CD4-positive, alpha-beta T cell (primary cell): ENCODE measurements at regions not wholly inside any gene's neighbourhood (a gene's known extent, or its start where the extent isn't known, plus 50 kb on each side); places are given as distances from the start of the nearest gene placed in this dataset.

Source experiments
- ATAC-seq: fragments of 200-7000 bp; cut with Tn5 transposase; one replicate; pipeline ENCODE4 v1.10.0; 2022; ENCODE audit warnings: mild to moderate bottlenecking; ENCODE audit not compliant: poor library complexity
- CTCF ChIA-PET: fragments of 350-600 bp; sonication (Branson Sonifier 250); formaldehyde crosslinking; loops from one replicate; lab custom pipeline; 2021; ENCODE audit warnings: antibody characterized with exemption, inconsistent platforms; lab: Charles Lee
- POLR2A ChIA-PET: fragments of 350-600 bp; sonication (Branson Sonifier 250); formaldehyde crosslinking; loops from one replicate; lab custom pipeline; 2021; ENCODE audit warnings: antibody characterized with exemption, inconsistent platforms; lab: Charles Lee
- DNase-seq, 14 experiments: peaks; one replicate each; pipeline ENCODE4 v3.0.0-alpha.2; 2013 to 2020; ENCODE audit warnings: mixed read lengths in 2 of 14
- H3K27ac ChIP-seq, 2 donors: one replicate each; pipeline versions ENCODE4 v1.5.1 to v1.7.0; 2013; ENCODE audit warnings: low read length in 2 of 2, low read depth in 1 of 2, mild to moderate bottlenecking in 1 of 2
- H3K27me3 ChIP-seq, 2 experiments: 1 replicate in 1 of 2; 2 replicates in 1 of 2; pipeline versions ENCODE4 v1.6.1 to v1.7.0; 2013; ENCODE audit warnings: low read length in 2 of 2, control low read depth in 1 of 2, mild to moderate bottlenecking in 1 of 2, moderate library complexity in 1 of 2; ENCODE audit not compliant: insufficient read depth in 2 of 2, control insufficient read depth in 1 of 2
- H3K36me3 ChIP-seq: one replicate; pipeline ENCODE4 v1.6.1; 2013; ENCODE audit warnings: low read length, control low read depth; ENCODE audit not compliant: insufficient read depth
- H3K4me1 ChIP-seq: one replicate; pipeline ENCODE4 v1.6.1; 2013; ENCODE audit warnings: low read length, control low read depth; ENCODE audit not compliant: insufficient read depth
- H3K4me3 ChIP-seq: one replicate; pipeline ENCODE4 v1.5.1; 2013; ENCODE audit warnings: mild to moderate bottlenecking, low read length, moderate library complexity
- H3K9me3 ChIP-seq, 2 experiments: 1 replicate in 1 of 2; 2 replicates in 1 of 2; pipeline versions ENCODE4 v1.6.1 to v1.7.0; 2013; ENCODE audit warnings: low read length in 2 of 2, mild to moderate bottlenecking in 2 of 2, control low read depth in 1 of 2, moderate library complexity in 1 of 2; ENCODE audit not compliant: control insufficient read depth in 1 of 2, insufficient read depth in 1 of 2
- H3K27ac Mint-ChIP-seq: one replicate; pipeline ENCODE4 v1.8.0; 2020; ENCODE audit warnings: mixed read lengths
- H3K27me3 Mint-ChIP-seq: one replicate; pipeline ENCODE4 v1.8.0; 2021; ENCODE audit warnings: mixed read lengths
- H3K36me3 Mint-ChIP-seq: one replicate; pipeline ENCODE4 v1.8.0; 2021; ENCODE audit warnings: low read depth, mixed read lengths
- H3K4me1 Mint-ChIP-seq: one replicate; pipeline ENCODE4 v1.8.0; 2021; ENCODE audit warnings: low read depth, mixed read lengths
- H3K4me3 Mint-ChIP-seq: one replicate; pipeline ENCODE4 v1.8.0; 2020; ENCODE audit warnings: mild to moderate bottlenecking, mixed read lengths
- H3K9me3 Mint-ChIP-seq: one replicate; pipeline ENCODE4 v1.8.0; 2020; ENCODE audit warnings: mixed read lengths
- intact Hi-C, 2 experiments: fragments of 100-400 bp; cut with DNase I in 1 of 2; cut with micrococcal nuclease in 1 of 2; formaldehyde crosslinking; loops; one replicate each; pipeline versions ENCODE4 v1.15.1 to v1.9.0; 2023 to 2025; cut with DNase I, micrococcal nuclease
- TF ChIP-seq, protein P1 (sequence below): fragments of 200-600 bp; IDR thresholded peaks from one replicate; pipeline ENCODE4 v1.8.0; 2022; ENCODE audit warnings: antibody characterized with exemption, mild to moderate bottlenecking

DNA sequence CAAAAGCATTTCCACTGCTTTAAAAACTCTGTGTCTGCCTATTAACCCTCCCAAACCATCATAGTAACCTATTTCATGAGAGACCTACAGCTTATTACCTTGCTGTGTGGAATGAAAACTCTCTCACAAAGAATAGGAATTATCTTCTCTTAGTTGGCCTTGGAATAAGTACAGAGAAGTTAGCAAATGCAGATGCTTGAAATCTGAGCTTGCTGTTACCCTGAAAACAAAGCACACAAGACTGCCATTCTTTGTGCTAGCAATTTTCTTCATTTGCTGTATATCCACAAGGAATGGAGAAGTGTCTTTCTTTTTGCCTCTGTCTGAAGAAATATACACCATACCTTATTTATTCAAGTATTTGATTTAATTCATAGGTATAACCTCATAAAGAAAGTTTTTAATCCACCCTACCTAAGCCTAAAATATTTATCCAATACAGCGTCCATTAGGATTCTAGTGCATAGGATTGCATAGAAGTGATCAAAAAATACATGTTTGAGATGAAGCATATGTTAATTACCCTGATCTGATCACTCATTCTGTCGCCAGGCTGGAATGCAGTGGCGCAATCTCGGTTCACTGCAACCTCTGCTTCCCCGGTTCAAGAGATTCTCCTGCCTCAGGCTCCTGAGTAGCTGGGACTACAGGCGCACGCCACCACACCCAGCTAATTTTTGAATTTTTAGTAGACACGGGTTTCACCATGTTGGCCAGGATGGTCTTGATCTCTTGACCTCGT, 451.1 kb downstream of the LTN1 start:
- Histone ChIP-seq H3K36me3 (no peaks in the 10 kb centered on the region), H3K9me3 (no peaks in the 10 kb centered on the region), H3K27me3 (no peaks in the 10 kb centered on the region), H3K4me3 (no peak overlapping the region), H3K27ac (no peak overlapping the region), H3K4me1 (no peaks in the 10 kb centered on the region)
- H3K4me1 Mint-ChIP-seq = no peaks in the 10 kb centered on the region
- ChIA-PET CTCF (no interaction called here), POLR2A (no interaction called here)
- DNase-seq (no peak), ATAC-seq (no peak)
- TF ChIP-seq, protein P1, sequence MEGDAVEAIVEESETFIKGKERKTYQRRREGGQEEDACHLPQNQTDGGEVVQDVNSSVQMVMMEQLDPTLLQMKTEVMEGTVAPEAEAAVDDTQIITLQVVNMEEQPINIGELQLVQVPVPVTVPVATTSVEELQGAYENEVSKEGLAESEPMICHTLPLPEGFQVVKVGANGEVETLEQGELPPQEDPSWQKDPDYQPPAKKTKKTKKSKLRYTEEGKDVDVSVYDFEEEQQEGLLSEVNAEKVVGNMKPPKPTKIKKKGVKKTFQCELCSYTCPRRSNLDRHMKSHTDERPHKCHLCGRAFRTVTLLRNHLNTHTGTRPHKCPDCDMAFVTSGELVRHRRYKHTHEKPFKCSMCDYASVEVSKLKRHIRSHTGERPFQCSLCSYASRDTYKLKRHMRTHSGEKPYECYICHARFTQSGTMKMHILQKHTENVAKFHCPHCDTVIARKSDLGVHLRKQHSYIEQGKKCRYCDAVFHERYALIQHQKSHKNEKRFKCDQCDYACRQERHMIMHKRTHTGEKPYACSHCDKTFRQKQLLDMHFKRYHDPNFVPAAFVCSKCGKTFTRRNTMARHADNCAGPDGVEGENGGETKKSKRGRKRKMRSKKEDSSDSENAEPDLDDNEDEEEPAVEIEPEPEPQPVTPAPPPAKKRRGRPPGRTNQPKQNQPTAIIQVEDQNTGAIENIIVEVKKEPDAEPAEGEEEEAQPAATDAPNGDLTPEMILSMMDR = no peak
- H3K27me3 Mint-ChIP-seq = peaks cover 9% of the 10 kb centered on the region
- no peaks in the 10 kb centered on the region for H3K9me3 Mint-ChIP-seq
- H3K36me3 Mint-ChIP-seq = no peaks in the 10 kb centered on the region
- intact Hi-C loops = loop anchor here in 1 of 2 experiments (10.0 kb wide), 1 partner anchor 47 kb away; no protein-coding TSS in a partner anchor
- no peak overlapping the region for H3K4me3 Mint-ChIP-seq
- H3K27ac Mint-ChIP-seq = no peak overlapping the region

- Mint-ChIP-seq H3K4me1 (no peaks in the 10 kb centered on the region), H3K27me3 (peaks cover 11% of the 10 kb centered on the region), H3K4me3 (no peak overlapping the region), H3K36me3 (no peaks in the 10 kb centered on the region), H3K9me3 (no peaks in the 10 kb centered on the region), H3K27ac (no peak overlapping the region)
- intact Hi-C loops = loop anchor here in 1 of 2 experiments (10.0 kb wide), 1 partner anchor 46 kb away; no protein-coding TSS in a partner anchor
- ChIA-PET POLR2A (no interaction called here), CTCF (no interaction called here)
- DNase-seq (no peak), ATAC-seq (no peak)
- no peaks in the 10 kb centered on the region for H3K4me1 ChIP-seq
- TF ChIP-seq, protein P1 = no peak
- H3K36me3 ChIP-seq = no peaks in the 10 kb centered on the region
- H3K27me3 ChIP-seq = no peaks in the 10 kb centered on the region
- no peak overlapping the region for H3K27ac ChIP-seq
- no peaks in the 10 kb centered on the region for H3K9me3 ChIP-seq
- no peak overlapping the region for H3K4me3 ChIP-seq
These were observed 452.2 kb downstream of the LTN1 start for GRCh38 chr21:28540514-28540913.

GRCh38 chr21:28539623-28539988, 453.1 kb downstream of the LTN1 start:
- Histone ChIP-seq H3K27ac (no peak overlapping the region), H3K4me1 (no peaks in the 10 kb centered on the region), H3K9me3 (no peaks in the 10 kb centered on the region), H3K36me3 (no peaks in the 10 kb centered on the region), H3K4me3 (no peak overlapping the region), H3K27me3 (no peaks in the 10 kb centered on the region)
- no peaks in the 10 kb centered on the region for H3K4me1 Mint-ChIP-seq
- no peak for DNase-seq
- TF ChIP-seq, protein P1 = no peak
- H3K9me3 Mint-ChIP-seq = no peaks in the 10 kb centered on the region
- no peak overlapping the region for H3K27ac Mint-ChIP-seq
- CTCF ChIA-PET = no interaction called here
- H3K36me3 Mint-ChIP-seq = no peaks in the 10 kb centered on the region
- POLR2A ChIA-PET = no interaction called here
- no peak overlapping the region for H3K4me3 Mint-ChIP-seq
- ATAC-seq = no peak
- intact Hi-C loops = no loop called here
- peaks cover 20% of the 10 kb centered on the region for H3K27me3 Mint-ChIP-seq
